ENCODE measurements at regions not wholly inside any gene's neighbourhood (a gene's known extent, or its start where the extent isn't known, plus 50 kb on each side); places are given as distances from the start of the nearest gene placed in this dataset.

- Histone ChIP-seq H2AFZ (ENCODE audit: insufficient read depth, low read depth, low read length, poor library complexity, severe bottlenecking) (no peak overlapping the region), H3K9ac (ENCODE audit: insufficient read depth, low read length, poor library complexity, severe bottlenecking) (no peak overlapping the region), H3K27me3 (ENCODE audit: control insufficient read depth in 2 of 2, insufficient read depth in 2 of 2, low read length in 2 of 2) (no peaks in the 10 kb centered on the region), H4K20me1 (ENCODE audit: insufficient read depth, low read length) (no peaks in the 10 kb centered on the region), H3K79me2 (ENCODE audit: insufficient read depth, low read length) (no peaks in the 10 kb centered on the region), H3K9me3 (replicated peaks in 1 of 2; ENCODE audit: control insufficient read depth in 1 of 2, insufficient read depth in 1 of 2, low read length in 2 of 2) (no peaks in the 10 kb centered on the region), H3K4me2 (replicated peaks; ENCODE audit: extremely low read depth, low read length, poor library complexity, severe bottlenecking) (no peak overlapping the region), H3K36me3 (replicated peaks in 1 of 2; ENCODE audit: control insufficient read depth in 1 of 2, insufficient read depth in 2 of 2, low read length in 2 of 2) (no peaks in the 10 kb centered on the region), H3K4me1 (ENCODE audit: control insufficient read depth in 1 of 2, insufficient read depth in 2 of 2, low read length in 2 of 2) (peaks cover 0 to 5% of the 10 kb centered on the region in 2 donors), H3K4me3 (replicated peaks in 1 of 3; ENCODE audit: low read depth in 2 of 3, low read length in 3 of 3) (no peak overlapping the region), H3K27ac (ENCODE audit: low read depth in 1 of 2, low read length in 2 of 2) (no peak overlapping the region)
- H3K4me1 Mint-ChIP-seq: no peaks in the 10 kb centered on the region
- H3K27ac Mint-ChIP-seq: peak overlapping the region in 1 of 7 donors; percentile 41
- H3K4me3 Mint-ChIP-seq: no peak overlapping the region
- intact Hi-C loops (cut with micrococcal nuclease): no loop called here
- no peak for DNase-seq
- no peak for TF ChIP-seq CTCF (IDR thresholded peaks at IDR 0.05)
- whole genome bisulfite sequencing (ENCODE audit: insufficient coverage): 100% methylated on average over 1 of the region's 6 CpGs
- no peaks in the 10 kb centered on the region for H3K36me3 Mint-ChIP-seq
- H3K9me3 Mint-ChIP-seq: no peaks in the 10 kb centered on the region
- H3K27me3 Mint-ChIP-seq (ENCODE audit: low read depth in 3 of 3): peaks cover 1 to 6% (median 6%) of the 10 kb centered on the region in 3 donors
These were observed 118.8 kb upstream of the FOXF1 start for GRCh38 chr16:86391486-86391885.

- H2AFZ ChIP-seq (ENCODE audit: insufficient read depth, low read depth, low read length, poor library complexity, severe bottlenecking): no peak overlapping the region
- H3K27ac ChIP-seq (ENCODE audit: low read depth in 1 of 2, low read length in 2 of 2): no peak overlapping the region
- no peaks in the 10 kb centered on the region for H3K36me3 Mint-ChIP-seq
- no peak for DNase-seq
- no peak for TF ChIP-seq CTCF (IDR thresholded peaks at IDR 0.05)
- no peaks in the 10 kb centered on the region for H3K36me3 ChIP-seq (replicated peaks in 1 of 2; ENCODE audit: control insufficient read depth in 1 of 2, insufficient read depth in 2 of 2, low read length in 2 of 2)
- no peak overlapping the region for H3K9ac ChIP-seq (ENCODE audit: insufficient read depth, low read length, poor library complexity, severe bottlenecking)
- no peak overlapping the region for H3K4me2 ChIP-seq (replicated peaks; ENCODE audit: extremely low read depth, low read length, poor library complexity, severe bottlenecking)
- H3K4me3 Mint-ChIP-seq: no peak overlapping the region
- no peaks in the 10 kb centered on the region for H3K9me3 Mint-ChIP-seq
- WGBS (ENCODE audit: insufficient coverage): 85% methylated on average over 8 of the region's 9 CpGs
- intact Hi-C loops (cut with micrococcal nuclease): no loop called here
- no peak overlapping the region for H3K4me3 ChIP-seq (replicated peaks in 1 of 3; ENCODE audit: low read depth in 2 of 3, low read length in 3 of 3)
- H4K20me1 ChIP-seq (ENCODE audit: insufficient read depth, low read length): no peaks in the 10 kb centered on the region
- no peaks in the 10 kb centered on the region for H3K4me1 Mint-ChIP-seq
- peaks cover 1 to 7% (median 3%) of the 10 kb centered on the region in 3 donors for H3K27me3 Mint-ChIP-seq (ENCODE audit: low read depth in 3 of 3)
- H3K27ac Mint-ChIP-seq: no peak overlapping the region
- H3K27me3 ChIP-seq (ENCODE audit: control insufficient read depth in 2 of 2, insufficient read depth in 2 of 2, low read length in 2 of 2): no peaks in the 10 kb centered on the region
- no peaks in the 10 kb centered on the region for H3K9me3 ChIP-seq (replicated peaks in 1 of 2; ENCODE audit: control insufficient read depth in 1 of 2, insufficient read depth in 1 of 2, low read length in 2 of 2)
- peaks cover 0 to 5% of the 10 kb centered on the region in 2 donors for H3K4me1 ChIP-seq (ENCODE audit: control insufficient read depth in 1 of 2, insufficient read depth in 2 of 2, low read length in 2 of 2)
- H3K79me2 ChIP-seq (ENCODE audit: insufficient read depth, low read length): no peaks in the 10 kb centered on the region
These were observed 118.3 kb upstream of the FOXF1 start for GRCh38 chr16:86391984-86392383.
